Fibroblast of lung (primary cell): ENCODE measurements at regions not wholly inside any gene's neighbourhood (a gene's known extent, or its start where the extent isn't known, plus 50 kb on each side); places are given as distances from the start of the nearest gene placed in this dataset.

Experiments used
- CTCF ChIP-seq, 2 donors: IDR thresholded peaks in 1 of 2; conservative IDR thresholded peaks in 1 of 2; 1 replicate in 1 of 2; 2 replicates in 1 of 2; pipeline ENCODE4 v1.5.1; 2011 to 2012; ENCODE audit warnings: low read length in 2 of 2, control low read depth in 1 of 2, inconsistent platforms in 1 of 2, low read depth in 1 of 2, mild to moderate bottlenecking in 1 of 2
- EZH2 ChIP-seq: IDR thresholded peaks from 2 replicates; pipeline ENCODE4 v1.5.1; 2012; ENCODE audit warnings: low read length, control low read depth, mild to moderate bottlenecking; ENCODE audit errors: missing control alignments

GRCh38 chr6:139640921-139641320, 266.5 kb upstream of the CITED2 start:
- TF ChIP-seq CTCF (conservative IDR thresholded peaks at IDR 0.05 in 1 of 2, IDR thresholded peaks at IDR 0.05 in 1 of 2; ENCODE audit: low read depth in 1 of 2, low read length in 2 of 2) (no peak), EZH2 (no peak)
